ENCODE measurements at regions not wholly inside any gene's neighbourhood (a gene's known extent, or its start where the extent isn't known, plus 50 kb on each side); places are given as distances from the start of the nearest gene placed in this dataset.

DNA sequence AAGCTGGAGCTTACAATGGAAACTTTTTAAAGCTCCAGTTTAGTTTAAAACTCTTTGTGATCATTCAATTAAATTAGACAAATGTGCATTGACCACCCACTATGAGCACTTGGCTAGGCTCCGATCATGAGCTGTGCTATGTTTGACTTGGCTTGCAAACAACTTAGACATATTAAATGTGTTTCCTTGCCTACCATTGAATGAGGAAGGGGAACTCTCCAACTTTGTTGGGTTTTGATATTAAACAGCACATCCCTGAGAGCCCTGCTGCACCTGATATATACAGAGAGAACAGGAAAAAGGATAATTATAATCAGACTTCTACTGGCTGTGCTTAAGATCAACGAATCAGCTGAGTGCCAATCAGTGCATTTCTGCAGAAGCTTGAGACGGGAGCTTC lies 71.4 kb upstream of the ADGRL3 start:
- Histone ChIP-seq H3K27me3 (ENCODE audit: control insufficient read depth, insufficient read depth, low read length) (no peaks in the 10 kb centered on the region), H3K4me1 (ENCODE audit: control insufficient read depth in 2 of 3, insufficient read depth in 2 of 3, low read depth in 1 of 3, low read length in 3 of 3) (no peaks in the 10 kb centered on the region), H3K4me3 (ENCODE audit: low read length in 3 of 3) (no peak overlapping the region), H3K9ac (ENCODE audit: low read length in 3 of 3) (no peak overlapping the region), H3K27ac (ENCODE audit: low read depth in 2 of 2, low read length in 2 of 2) (no peak overlapping the region), H3K9me3 (ENCODE audit: control insufficient read depth in 2 of 3, insufficient read depth in 1 of 3, low read length in 3 of 3) (peaks cover 0 to 8% (median 0%) of the 10 kb centered on the region in 3 donors), H3K36me3 (ENCODE audit: control insufficient read depth in 2 of 3, insufficient read depth in 3 of 3, low read length in 3 of 3) (no peaks in the 10 kb centered on the region)
- intact Hi-C loops (cut with DNase I), result no loop called here
- FAIRE-seq (no peak), DNase-seq (peak in 1 of 5 donors; percentile 34)
- no peak for TF ChIP-seq CTCF (IDR thresholded peaks at IDR 0.05; ENCODE audit: borderline replicate concordance, extremely low read depth, insufficient read depth)

- Histone ChIP-seq H3K9me3 (ENCODE audit: control insufficient read depth in 2 of 3, insufficient read depth in 1 of 3, low read length in 3 of 3) (peaks cover 0 to 3% (median 0%) of the 10 kb centered on the region in 3 donors), H3K27me3 (ENCODE audit: control insufficient read depth, insufficient read depth, low read length) (no peaks in the 10 kb centered on the region), H3K4me3 (ENCODE audit: low read length in 3 of 3) (no peak overlapping the region), H3K9ac (ENCODE audit: low read length in 3 of 3) (no peak overlapping the region), H3K4me1 (ENCODE audit: control insufficient read depth in 2 of 3, insufficient read depth in 2 of 3, low read depth in 1 of 3, low read length in 3 of 3) (no peaks in the 10 kb centered on the region), H3K36me3 (ENCODE audit: control insufficient read depth in 2 of 3, insufficient read depth in 3 of 3, low read length in 3 of 3) (no peaks in the 10 kb centered on the region), H3K27ac (ENCODE audit: low read depth in 2 of 2, low read length in 2 of 2) (no peak overlapping the region)
- DNase-seq, result no peak
- FAIRE-seq, result no peak
- TF ChIP-seq CTCF (IDR thresholded peaks at IDR 0.05; ENCODE audit: borderline replicate concordance, extremely low read depth, insufficient read depth), result no peak
- intact Hi-C loops (cut with DNase I), result no loop called here
Measured at GRCh38 chr4:61129971-61130370, 70.2 kb upstream of the ADGRL3 start.

GRCh38 chr4:61143461-61143860 lies 56.7 kb upstream of the ADGRL3 start:
- FAIRE-seq (no peak), DNase-seq (peak in 2 of 5 donors; percentile 7 to 30)
- Histone ChIP-seq H3K36me3 (ENCODE audit: control insufficient read depth in 2 of 3, insufficient read depth in 3 of 3, low read length in 3 of 3) (no peaks in the 10 kb centered on the region), H3K27ac (ENCODE audit: low read depth in 2 of 2, low read length in 2 of 2) (no peak overlapping the region), H3K27me3 (ENCODE audit: control insufficient read depth, insufficient read depth, low read length) (no peaks in the 10 kb centered on the region), H3K9ac (ENCODE audit: low read length in 3 of 3) (no peak overlapping the region), H3K4me3 (ENCODE audit: low read length in 3 of 3) (no peak overlapping the region), H3K9me3 (ENCODE audit: control insufficient read depth in 2 of 3, insufficient read depth in 1 of 3, low read length in 3 of 3) (no peaks in the 10 kb centered on the region), H3K4me1 (ENCODE audit: control insufficient read depth in 2 of 3, insufficient read depth in 2 of 3, low read depth in 1 of 3, low read length in 3 of 3) (no peaks in the 10 kb centered on the region)
- no peak for TF ChIP-seq CTCF (IDR thresholded peaks at IDR 0.05; ENCODE audit: borderline replicate concordance, extremely low read depth, insufficient read depth)
- intact Hi-C loops (cut with DNase I), result no loop called here

GRCh38 chr4:61149278-61149677 lies 50.8 kb upstream of the ADGRL3 start:
- no peak overlapping the region for H3K4me3 ChIP-seq (ENCODE audit: low read length in 3 of 3)
- no peaks in the 10 kb centered on the region for H3K36me3 ChIP-seq (ENCODE audit: control insufficient read depth in 2 of 3, insufficient read depth in 3 of 3, low read length in 3 of 3)
- no peak for FAIRE-seq
- no peak for TF ChIP-seq CTCF (IDR thresholded peaks at IDR 0.05; ENCODE audit: borderline replicate concordance, extremely low read depth, insufficient read depth)
- no peak for DNase-seq
- H3K9ac ChIP-seq (ENCODE audit: low read length in 3 of 3), result no peak overlapping the region
- H3K4me1 ChIP-seq (ENCODE audit: control insufficient read depth in 2 of 3, insufficient read depth in 2 of 3, low read depth in 1 of 3, low read length in 3 of 3), result no peaks in the 10 kb centered on the region
- no peaks in the 10 kb centered on the region for H3K27me3 ChIP-seq (ENCODE audit: control insufficient read depth, insufficient read depth, low read length)
- intact Hi-C loops (cut with DNase I), result no loop called here
- H3K9me3 ChIP-seq (ENCODE audit: control insufficient read depth in 2 of 3, insufficient read depth in 1 of 3, low read length in 3 of 3), result no peaks in the 10 kb centered on the region
- no peak overlapping the region for H3K27ac ChIP-seq (ENCODE audit: low read depth in 2 of 2, low read length in 2 of 2)
